GM21576 (cell line): ENCODE measurements at regions not wholly inside any gene's neighbourhood (a gene's known extent, or its start where the extent isn't known, plus 50 kb on each side); places are given as distances from the start of the nearest gene placed in this dataset.
"Not testable (repeated sequence)": the region's sequence is repeated elsewhere in the genome, so short reads cannot be mapped to it uniquely, and the experiment has no call there.

Source experiments
- ATAC-seq: cut with Tn5 transposase; IDR thresholded peaks from one replicate; pipeline ENCODE4 v1.9.1; 2021; ENCODE audit warnings: mild to moderate bottlenecking, moderate library complexity; ENCODE audit not compliant: unreplicated experiment

- no peak for ATAC-seq
These were observed 270.9 kb downstream of the SPRY1 start for GRCh38 chr4:123667496-123667895.

- ATAC-seq = no peak
These were observed 271.4 kb downstream of the SPRY1 start for GRCh38 chr4:123667991-123668390.

GRCh38 chr4:123671636-123672404 lies 275.2 kb downstream of the SPRY1 start:
- peak; percentile 96 for ATAC-seq

GRCh38 chr4:123672987-123673386 lies 276.4 kb downstream of the SPRY1 start:
- no peak for ATAC-seq

GRCh38 chr4:123673971-123674370 lies 277.4 kb downstream of the SPRY1 start:
- no peak for ATAC-seq

GRCh38 chr4:123674762-123675465 lies 278.3 kb downstream of the SPRY1 start:
- no peak for ATAC-seq

- ATAC-seq = no peak
These were observed 279.0 kb downstream of the SPRY1 start for GRCh38 chr4:123675567-123675966.

GRCh38 chr4:123676071-123676889 lies 279.7 kb downstream of the SPRY1 start:
- no peak for ATAC-seq

- no peak for ATAC-seq
These were observed 280.3 kb downstream of the SPRY1 start for GRCh38 chr4:123676890-123677229.

GRCh38 chr4:123682931-123683330 lies 286.3 kb downstream of the SPRY1 start:
- ATAC-seq = no peak

GRCh38 chr4:123684937-123685336 lies 288.3 kb downstream of the SPRY1 start:
- not testable (repeated sequence) for ATAC-seq

GRCh38 chr4:123695531-123695930 lies 298.9 kb downstream of the SPRY1 start:
- not testable (repeated sequence) for ATAC-seq

GRCh38 chr4:123696687-123697086 lies 300.1 kb downstream of the SPRY1 start:
- ATAC-seq = no peak

- ATAC-seq = no peak
These were observed 302.0 kb downstream of the SPRY1 start for GRCh38 chr4:123698556-123698955.

GRCh38 chr4:123699880-123700771 lies 303.5 kb downstream of the SPRY1 start:
- ATAC-seq = no peak

GRCh38 chr4:123701131-123701575 lies 304.6 kb downstream of the SPRY1 start:
- no peak for ATAC-seq

GRCh38 chr4:123705419-123705818 lies 308.8 kb downstream of the SPRY1 start:
- ATAC-seq = no peak

GRCh38 chr4:123706973-123707372 lies 310.4 kb downstream of the SPRY1 start:
- ATAC-seq = no peak

- no peak for ATAC-seq
These were observed 312.3 kb downstream of the SPRY1 start for GRCh38 chr4:123708902-123709301.

GRCh38 chr4:123709336-123709735 lies 312.7 kb downstream of the SPRY1 start:
- no peak for ATAC-seq
